HG03520 (cell line): ENCODE measurements at regions not wholly inside any gene's neighbourhood (a gene's known extent, or its start where the extent isn't known, plus 50 kb on each side); places are given as distances from the start of the nearest gene placed in this dataset.

ENCODE experiments used
- ATAC-seq: cut with Tn5 transposase; IDR thresholded peaks from one replicate; pipeline ENCODE4 v1.9.1; 2021; ENCODE audit warnings: mild to moderate bottlenecking, moderate library complexity; ENCODE audit not compliant: unreplicated experiment

DNA sequence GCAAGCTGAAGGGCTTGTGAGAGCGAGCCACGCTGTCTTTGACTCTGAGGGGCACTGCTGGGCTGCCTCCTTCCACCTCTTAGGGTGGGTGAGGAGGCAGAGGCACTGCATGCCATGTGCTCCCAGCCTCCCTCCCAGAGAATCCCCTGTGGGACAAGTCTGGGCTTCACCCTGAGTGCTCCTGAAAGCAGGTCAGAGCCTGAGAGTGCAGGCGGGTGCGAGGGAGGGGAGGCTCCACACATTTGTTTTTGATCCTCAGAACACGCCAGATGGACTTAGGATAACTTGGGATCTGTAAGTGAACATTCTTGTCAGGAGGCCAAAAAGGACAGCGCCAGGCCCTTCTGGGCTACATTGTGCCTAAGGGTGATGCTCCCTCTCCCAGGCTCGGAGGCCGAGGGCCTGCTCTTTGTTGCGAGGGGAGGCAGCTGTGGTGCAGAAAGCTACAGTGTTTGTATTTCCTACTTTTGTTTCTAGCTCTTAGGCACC, 155.4 kb downstream of the TMX1 start:
- ATAC-seq = no peak

DNA sequence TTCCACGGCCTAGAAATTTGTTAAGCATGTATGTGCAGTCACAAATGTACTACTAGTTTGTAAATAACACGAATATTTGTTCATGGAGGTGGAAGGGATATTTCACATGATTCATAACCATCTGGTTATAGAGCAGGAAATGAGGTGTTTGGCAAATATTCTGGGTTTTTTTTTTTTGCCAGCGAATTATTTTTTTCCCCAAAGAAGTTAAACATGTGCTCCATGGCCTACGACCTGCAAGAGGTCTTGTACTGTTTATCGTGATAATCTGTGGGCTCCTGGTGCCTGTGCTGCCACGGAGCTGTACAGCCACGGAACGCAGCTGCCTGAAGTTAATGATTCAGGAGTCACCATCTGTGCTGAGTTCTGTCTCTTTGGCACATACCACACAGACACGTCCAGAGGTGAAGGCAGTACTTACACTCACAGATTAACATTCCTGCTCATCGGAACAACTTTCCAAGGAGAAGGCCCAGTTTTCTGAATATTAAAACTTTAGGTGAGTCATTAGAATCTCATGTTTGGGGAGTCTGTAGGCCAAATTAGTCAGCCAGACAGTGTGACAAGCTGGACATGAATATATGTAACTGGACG, 156.3 kb downstream of the TMX1 start:
- ATAC-seq = no peak

GRCh38 chr14:51398898-51399297, 158.9 kb downstream of the TMX1 start:
- ATAC-seq = no peak

DNA sequence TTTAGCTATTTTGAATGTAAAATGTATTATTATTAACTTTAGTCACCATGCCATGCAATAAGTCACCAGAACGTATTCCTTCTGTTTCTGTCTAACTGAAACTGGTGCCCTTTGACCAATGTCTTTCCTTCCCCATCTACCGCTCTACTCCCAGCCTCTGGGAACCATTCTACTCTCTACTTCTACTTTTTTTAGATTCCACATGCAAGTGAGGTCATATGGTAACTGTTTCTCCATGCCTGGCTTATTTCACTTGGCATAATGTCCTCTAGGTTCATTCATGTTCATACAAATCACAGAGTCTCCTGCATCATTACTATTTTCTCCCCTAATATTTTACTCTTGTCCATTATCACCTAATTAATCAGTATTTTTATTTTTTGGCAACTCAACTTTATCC, 160.1 kb downstream of the TMX1 start:
- ATAC-seq = no peak

GRCh38 chr14:51401272-51401671, 161.2 kb downstream of the TMX1 start:
- ATAC-seq = no peak

DNA sequence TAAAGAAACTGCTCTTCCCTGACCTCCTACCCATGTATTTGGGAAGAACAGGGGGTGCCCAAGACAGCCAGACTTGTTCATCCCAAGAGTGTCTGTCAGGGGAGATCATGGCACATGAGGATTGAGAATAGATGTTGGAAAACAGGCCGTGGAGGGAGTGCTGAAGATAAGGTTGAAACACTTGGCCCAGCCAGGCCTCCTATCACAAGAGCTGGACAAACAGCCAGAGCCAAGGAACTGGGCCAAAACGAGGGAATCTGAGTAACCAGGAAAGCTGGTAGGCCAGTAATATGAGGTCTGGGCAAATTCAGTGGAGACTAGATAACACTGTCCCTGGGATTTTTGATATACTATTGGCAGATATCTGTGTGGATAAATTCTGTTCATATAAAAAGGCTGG, 161.7 kb downstream of the TMX1 start:
- ATAC-seq = no peak

DNA sequence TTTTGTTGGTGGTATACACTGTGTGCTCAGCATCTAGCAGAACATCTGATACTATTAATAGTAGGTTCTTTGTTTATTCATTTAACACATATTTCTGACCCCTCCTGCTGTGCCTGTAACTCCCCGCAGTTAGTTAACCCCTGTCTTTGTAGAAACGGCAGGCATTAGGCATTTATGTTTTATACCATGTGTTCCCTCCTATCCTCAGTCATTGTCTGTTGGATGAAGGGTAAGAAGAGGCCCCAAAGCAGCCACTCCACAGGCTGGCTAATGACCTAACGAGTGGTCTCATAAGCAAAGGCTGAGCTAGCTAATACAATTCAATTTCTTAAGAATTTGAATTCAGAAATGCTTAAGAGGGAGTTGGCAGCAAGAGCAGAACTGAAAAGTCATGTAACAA, 170.8 kb downstream of the TMX1 start:
- no peak for ATAC-seq

- ATAC-seq = no peak
Measured at GRCh38 chr14:51419685-51420084, 179.6 kb downstream of the TMX1 start.

- no peak for ATAC-seq
Measured at GRCh38 chr14:51422704-51423103, 182.7 kb downstream of the TMX1 start.

DNA sequence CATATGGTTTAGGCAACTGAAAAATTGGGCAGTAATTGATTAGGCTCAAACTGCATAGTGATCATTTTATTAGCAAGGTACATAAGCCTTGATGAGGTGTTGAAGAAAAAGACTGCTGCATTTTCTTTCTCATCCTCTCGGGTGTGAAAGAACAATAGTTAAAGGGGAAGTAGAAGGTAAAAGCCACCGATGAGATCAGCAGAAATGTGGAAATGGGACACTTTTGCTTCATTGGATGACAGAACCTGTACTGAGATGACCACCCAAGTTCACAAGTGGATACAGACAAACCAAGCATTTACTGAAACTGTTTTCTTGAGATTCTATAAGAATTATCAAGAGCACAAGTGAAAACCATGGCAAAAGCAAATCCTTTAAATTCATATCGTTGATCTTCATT, 184.0 kb downstream of the TMX1 start:
- no peak for ATAC-seq

- no peak for ATAC-seq
Measured at GRCh38 chr14:51424561-51425251, 184.7 kb downstream of the TMX1 start.

GRCh38 chr14:51428981-51429380, 188.9 kb downstream of the TMX1 start:
- ATAC-seq = no peak

- no peak for ATAC-seq
Measured at GRCh38 chr14:51430079-51430478, 190.0 kb downstream of the TMX1 start.

GRCh38 chr14:51430633-51431032, 190.6 kb downstream of the TMX1 start:
- ATAC-seq = no peak

DNA sequence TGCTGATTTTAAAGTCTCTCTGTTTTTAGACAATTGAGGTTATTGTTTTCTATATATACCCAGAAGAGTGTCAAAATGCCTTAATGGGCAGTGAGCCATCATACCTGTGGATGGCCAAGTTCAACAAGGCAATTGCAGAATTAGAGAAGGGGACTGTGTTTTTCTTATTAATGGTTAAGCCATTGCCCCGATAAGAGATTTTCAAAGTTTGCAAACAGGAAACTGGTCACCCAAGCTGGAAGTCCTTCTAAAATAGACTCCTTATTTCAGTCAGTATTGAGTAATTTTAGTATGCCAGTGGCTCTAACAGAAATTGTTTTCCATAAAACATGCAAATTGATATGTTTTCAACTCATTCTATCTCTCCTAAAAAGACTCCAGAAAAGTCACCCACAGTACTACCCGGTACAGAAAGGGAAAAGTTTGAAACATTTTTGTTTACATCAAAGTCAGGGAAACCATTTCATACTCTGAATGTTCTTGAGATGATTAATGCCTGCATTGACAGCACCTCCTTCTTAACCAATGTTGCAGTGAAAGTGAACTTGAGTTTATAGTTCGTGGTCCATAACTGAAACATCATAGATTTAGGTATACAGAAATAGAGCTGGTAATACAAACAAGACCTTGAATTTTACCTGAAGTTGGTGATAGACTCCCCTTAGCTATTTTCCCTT, 191.1 kb downstream of the TMX1 start:
- no peak for ATAC-seq

DNA sequence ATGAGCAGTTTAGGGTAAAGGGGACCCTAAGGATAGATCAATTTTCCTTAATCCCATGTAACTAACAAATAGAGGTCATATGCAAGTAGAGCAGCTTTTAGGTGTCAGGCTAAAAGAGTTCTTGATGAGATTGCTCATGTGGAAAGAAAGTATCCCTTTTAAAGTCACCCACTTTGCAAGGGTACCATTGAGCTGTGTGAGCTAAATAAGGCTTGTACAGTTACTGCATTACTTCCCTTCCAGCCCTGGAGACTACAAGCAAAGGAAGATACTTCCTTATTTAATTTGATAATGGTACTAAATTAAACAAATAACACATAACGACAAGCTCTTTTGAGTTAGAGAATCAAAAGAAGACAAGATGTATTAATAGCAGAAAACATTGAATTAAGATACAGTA, 191.7 kb downstream of the TMX1 start:
- no peak for ATAC-seq

DNA sequence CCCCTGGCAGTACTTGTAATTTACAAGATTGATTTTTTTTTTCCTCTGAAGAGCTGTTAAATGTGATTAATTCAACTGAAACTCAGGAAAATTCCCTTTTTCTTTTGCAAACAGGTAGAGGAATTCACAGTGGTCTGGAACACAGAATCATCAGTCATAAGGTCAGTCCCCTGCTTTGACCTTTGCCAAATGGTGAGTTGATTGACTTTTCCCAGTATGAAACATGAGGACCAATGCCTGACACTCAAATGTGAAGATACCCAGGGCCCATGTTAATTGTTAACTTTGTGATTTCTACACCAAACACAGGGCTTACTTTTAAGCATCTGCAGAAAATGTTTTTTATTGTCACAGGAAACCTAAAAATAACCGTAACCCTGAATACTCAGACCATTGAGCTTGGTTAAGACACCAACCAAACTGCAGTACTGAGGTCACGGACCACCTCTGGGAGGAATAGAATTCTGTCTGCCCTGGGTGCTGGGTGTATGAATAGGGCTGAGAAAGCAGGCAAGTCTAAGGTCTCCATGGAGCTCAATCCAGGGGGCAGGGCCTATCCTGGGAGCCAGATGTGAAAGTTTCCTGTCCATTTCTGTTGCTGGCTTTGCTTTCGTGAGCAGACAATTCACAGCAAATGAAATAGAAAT, 192.4 kb downstream of the TMX1 start:
- no peak for ATAC-seq

GRCh38 chr14:51436630-51437029, 196.6 kb downstream of the TMX1 start:
- ATAC-seq = no peak

DNA sequence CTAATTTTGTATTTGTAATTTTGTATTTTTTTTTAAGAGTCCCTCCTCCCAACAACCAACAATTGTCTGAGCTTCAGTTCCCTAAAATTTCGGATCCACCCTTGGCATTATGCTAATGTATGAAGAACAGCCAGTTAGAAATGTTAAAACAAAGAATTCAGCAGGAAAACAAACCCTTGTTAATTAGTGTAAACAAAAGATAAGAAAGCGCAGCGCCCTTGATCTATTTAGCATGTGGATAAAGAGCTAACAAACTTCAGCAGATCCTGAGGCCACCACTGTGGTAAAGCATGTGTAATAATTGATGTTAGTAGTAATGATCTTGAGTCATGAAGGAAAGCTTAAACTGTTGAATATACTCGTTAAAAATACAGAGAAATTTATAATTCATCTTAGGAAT, 199.8 kb downstream of the TMX1 start:
- ATAC-seq = no peak

GRCh38 chr14:51441001-51441400, 201.0 kb downstream of the TMX1 start:
- no peak for ATAC-seq

GRCh38 chr14:51442513-51443175, 202.6 kb downstream of the TMX1 start:
- ATAC-seq = no peak
